SH-SY5Y (cell line): ENCODE measurements at regions not wholly inside any gene's neighbourhood (a gene's known extent, or its start where the extent isn't known, plus 50 kb on each side); places are given as distances from the start of the nearest gene placed in this dataset.

Experiments used
- GATA2 ChIP-seq: IDR thresholded peaks from 2 replicates; pipeline ENCODE4 v1.6.1; 2011; ENCODE audit warnings: mild to moderate bottlenecking, low read depth, low read length
- GATA3 ChIP-seq: IDR thresholded peaks from 2 replicates; pipeline ENCODE4 v1.6.1; 2011; ENCODE audit warnings: low read depth, mild to moderate bottlenecking, low read length, moderate library complexity

DNA sequence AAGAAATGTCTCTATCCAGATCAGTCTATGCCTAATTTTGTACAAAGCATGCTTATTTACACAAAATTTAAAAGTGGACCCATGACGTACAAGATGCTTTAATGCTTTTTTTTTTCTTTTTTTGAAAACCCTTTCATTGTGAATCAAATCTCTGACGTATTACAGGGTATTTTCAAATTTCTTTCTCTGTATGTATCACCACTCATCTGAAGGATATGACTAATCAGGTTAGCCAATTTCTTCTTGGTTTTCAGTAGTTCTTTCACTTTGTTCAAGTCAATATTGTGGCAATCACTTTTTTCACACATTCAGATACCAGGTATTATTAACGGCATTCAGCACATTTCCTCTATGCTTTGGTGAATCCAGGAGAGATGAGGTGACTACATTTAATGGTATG lies 685.3 kb downstream of the TRHDE start:
- no peak for TF ChIP-seq GATA3
- TF ChIP-seq GATA2 = no peak

DNA sequence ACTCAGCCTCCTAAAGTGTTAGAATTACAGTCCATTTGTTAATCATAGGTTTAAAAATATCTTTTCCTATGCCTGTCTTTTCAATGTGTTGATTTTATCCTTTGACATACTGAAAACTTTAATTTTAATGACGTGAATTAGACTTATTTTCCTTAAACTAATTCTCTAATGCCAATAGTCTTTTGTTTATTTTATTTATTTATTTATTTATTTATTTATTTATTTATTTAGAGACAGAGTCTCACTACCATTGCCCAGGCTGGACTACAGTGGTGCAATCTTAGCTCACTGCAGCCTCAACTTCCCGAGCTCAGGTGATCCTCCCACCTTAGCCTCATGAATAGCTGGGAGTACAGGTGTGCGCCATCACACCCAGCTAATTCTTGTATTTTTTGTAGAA lies 694.5 kb downstream of the TRHDE start:
- TF ChIP-seq GATA3 = no peak
- no peak for TF ChIP-seq GATA2

DNA sequence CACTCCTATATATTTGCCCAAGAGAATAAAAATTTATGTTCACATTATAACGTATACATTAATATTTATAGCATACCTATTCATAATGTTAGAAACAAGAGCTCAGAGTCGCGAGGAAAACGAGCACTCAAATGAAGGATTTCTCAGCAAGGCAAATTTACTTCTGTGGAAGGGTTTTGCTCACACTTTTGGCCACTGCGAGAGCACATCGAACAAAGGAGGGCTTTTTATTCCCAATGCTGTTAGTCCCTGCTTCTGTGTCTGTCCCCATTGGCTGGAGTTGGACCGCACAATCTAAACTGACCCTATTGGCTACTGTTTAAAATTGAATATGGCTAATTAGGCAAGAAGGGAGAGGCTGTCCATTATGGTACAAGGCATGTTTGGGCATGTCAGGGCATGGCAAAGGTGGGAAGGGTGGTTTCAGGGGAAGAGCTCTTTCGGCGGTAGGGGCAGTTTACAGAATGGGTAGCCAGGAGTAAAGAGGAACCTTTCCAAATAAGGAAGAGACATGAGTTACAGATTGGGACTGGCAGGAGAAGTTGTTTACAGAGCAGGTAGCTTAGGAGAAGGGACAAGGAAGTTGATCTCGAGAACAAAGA lies 702.9 kb downstream of the TRHDE start:
- TF ChIP-seq GATA3 (no peak), GATA2 (no peak)

DNA sequence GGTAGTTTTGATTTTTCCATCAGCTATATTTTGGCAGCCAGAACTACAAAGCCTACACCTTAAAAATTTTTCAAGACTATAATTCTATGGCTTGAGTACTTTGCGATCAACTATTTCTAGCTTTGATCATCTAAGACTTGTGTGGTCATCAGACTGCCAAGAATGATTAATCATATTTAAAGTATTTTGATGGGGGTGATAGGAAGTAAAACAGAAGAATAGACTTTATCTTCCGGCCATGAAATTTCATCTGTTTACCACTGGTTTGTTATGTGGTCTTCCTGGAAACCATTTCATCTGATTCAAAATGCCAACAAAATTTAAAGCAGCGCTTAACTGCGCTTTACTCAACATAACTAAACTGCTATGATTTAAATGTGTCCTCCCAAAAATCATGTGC lies 706.8 kb downstream of the TRHDE start:
- TF ChIP-seq GATA3 (no peak), GATA2 (no peak)

DNA sequence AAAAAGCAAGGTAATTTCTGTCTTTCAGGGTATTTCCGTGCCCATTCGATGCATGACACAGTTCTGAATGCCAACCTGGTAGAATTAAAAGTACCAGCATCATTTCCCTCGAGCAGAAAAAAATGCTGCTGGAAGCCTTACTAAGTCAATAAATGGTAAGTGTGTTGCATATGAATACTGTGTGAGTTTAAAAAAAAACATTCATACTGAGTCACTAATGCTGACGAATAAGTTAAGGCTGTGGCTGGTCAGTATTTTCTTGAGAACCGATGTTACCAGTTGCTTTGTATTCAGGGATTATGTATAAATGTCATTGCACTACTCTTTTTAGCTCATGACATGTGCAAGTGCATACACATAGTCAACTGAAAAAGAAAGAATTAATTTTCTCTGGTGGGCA lies 710.2 kb downstream of the TRHDE start:
- TF ChIP-seq GATA2 = no peak
- no peak for TF ChIP-seq GATA3

DNA sequence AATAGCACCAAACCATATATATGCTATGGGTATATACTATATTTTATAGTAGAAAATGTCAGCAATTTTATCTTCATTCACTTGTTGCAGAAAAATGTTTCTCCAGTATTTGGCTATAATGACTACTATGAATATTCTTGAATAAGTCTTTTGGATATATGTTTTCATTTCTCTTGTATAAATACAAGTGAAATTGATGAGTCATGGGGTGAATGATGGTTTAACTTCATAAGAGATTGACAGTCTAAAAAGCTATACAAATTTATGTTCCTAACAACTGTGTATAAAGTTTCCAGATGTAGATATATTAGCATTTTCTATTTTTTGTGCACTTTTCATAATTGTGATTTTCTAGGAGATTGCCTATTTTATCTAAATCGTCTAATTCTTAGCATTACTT lies 714.8 kb downstream of the TRHDE start:
- TF ChIP-seq GATA2 (no peak), GATA3 (no peak)

DNA sequence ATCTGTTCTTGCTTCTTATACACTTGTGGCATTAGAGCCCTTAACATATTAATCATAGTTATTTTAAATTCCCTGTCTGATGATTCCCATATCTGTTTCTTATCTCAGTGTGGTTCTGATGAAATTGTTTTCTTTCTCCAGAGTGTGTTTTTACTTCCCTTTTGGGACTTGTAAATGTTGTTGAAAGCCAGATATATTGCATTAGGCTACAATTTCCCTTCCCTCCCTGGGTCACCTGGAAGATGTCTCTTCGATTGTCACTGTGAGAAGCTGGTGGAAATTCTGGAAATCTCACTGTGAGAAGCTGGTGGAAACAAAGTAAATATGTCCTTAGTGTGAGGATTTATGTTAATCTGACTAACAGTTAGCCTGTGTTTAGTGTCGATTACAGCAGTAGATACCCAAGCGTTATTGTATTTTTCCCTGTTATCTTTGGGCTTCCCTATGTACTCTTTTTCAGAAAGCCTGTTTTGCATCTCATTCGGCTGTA lies 717.3 kb downstream of the TRHDE start:
- peak; percentile 73 for TF ChIP-seq GATA3
- peak; percentile 75 for TF ChIP-seq GATA2

DNA sequence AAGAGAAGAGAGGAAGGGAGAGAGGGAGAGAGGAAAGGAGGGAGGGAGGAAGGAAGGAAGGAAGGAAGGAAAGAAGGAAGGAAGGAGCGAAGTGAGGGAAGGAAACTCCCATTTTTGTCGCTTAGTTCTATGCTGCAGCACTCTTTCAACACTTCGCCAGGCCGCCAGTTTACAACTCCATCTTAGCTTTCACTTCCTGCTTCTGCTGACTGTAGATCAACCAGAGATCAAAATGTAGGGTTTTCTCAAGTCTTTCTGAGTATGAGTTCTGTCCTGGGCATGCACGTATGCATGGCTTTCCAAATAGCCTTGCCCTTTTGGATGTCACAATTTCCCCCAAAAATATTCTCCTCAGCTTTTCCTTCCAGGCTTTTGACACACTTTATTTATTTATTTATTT lies 723.4 kb downstream of the TRHDE start:
- TF ChIP-seq GATA3 (no peak), GATA2 (no peak)

DNA sequence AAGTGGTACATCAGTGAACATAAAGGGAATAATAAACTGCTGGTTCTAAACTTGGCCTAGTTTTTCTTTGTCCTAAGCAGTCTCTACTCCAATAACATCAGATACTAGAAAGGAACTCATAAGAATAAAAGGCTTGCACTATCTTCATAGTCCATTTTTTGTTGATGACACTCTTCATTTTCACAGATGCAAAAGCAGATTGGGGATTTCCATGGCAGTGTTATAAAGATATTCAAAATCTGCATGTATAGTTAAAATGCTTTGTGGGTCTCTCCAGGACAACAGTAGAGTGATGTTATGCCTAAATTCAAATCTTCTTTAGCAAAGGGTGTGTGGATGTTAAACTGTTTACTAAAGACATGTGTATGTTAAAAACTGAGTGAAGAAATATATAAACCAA lies 745.8 kb downstream of the TRHDE start:
- TF ChIP-seq GATA2 (no peak), GATA3 (no peak)

DNA sequence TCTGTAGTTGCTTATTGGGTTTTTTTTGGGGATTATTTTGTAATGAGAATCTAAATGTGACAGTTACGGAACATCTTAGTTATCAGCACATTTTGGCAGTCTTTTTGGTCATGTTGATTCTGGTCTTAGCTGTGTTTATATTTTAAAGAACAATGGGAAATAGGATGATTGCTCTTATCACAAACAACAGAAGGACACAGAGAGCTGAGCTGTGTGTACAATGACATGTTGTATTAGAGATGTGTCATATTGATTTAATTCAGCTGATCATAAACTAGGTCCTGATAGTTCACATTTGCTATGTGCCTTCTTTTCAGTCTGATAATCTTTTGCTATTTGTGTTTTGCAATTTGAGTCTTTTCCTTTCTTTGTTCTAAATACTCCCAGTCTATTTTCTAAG lies 781.7 kb downstream of the TRHDE start:
- TF ChIP-seq GATA2 = no peak
- TF ChIP-seq GATA3 = no peak

DNA sequence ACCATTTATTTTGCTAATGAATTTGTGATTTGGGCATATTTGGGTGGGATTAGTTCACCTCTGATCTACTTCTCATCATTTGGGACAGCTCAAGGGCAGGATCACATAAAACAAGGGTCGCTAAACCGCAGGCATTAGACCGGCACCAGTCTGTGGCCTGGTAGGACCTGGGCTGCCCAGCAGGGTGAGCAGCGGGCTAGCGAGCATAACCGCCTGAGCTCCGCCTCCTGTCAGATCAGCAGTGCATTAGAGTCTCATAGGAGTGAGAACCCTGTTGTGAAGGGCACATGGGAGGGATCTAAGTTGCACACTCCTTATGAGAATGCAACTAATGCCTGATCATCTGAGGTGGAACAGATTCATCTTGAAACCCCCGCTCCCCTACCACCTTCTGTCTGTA lies 785.3 kb downstream of the TRHDE start:
- TF ChIP-seq GATA2 (no peak), GATA3 (no peak)

DNA sequence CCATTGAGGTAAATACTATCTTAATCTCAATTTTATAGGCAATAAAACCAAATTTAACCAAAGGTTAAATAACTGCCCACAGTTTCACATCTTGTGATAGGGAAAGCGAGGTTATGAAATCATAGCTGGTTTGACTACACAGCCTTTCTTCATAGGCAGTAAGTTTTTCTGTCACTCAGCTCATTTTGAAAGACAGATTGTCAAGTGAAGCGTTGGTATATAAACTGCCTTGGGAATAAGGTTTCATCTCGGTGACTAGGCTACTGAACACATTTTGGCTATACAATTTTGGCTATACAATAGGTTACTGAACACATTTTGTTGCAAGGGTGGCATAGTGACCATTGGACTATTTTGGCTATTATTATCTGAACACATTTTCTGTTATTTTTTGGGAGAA lies 793.7 kb downstream of the TRHDE start:
- TF ChIP-seq GATA3 (no peak), GATA2 (no peak)

DNA sequence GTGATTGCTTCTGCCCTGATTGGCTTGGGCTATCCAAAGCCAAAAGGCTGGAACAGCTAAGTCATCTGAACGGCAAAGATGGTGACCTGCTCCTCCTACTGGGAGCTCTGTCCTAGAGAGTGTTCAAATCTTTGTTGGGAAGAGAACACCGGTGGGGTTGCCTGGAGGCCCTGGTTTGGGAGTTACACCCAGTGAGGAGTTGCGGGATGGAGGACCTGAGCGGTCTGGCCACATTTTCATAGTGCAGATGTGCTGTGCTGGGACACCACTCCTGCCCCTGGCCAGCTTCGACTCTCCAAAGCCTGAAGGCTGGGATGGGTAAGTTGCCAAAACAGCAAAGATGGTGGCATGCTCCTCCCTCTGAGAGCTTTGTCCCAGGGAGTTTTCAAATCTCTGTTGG lies 795.4 kb downstream of the TRHDE start:
- TF ChIP-seq GATA2 (no peak), GATA3 (no peak)

DNA sequence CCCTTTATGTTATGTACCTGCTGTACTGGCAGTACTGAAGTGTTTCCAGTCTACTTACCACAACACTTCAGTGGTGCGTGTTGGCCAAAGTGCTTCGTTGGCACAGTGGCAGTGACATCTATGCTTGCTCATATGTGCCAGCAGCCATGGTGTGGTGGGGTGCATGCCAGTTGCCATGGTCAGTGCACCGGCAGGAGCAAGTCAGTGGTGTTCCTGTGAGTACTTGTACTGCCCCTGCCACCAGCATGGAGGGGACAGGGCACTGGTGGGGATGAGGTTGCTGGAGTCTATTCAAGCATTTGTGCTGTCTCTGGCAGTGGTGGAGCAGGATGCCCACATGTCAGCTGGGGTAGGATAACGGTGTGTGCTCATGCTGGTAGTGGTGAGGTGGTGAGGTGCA lies 800.0 kb downstream of the TRHDE start:
- TF ChIP-seq GATA3 = no peak

DNA sequence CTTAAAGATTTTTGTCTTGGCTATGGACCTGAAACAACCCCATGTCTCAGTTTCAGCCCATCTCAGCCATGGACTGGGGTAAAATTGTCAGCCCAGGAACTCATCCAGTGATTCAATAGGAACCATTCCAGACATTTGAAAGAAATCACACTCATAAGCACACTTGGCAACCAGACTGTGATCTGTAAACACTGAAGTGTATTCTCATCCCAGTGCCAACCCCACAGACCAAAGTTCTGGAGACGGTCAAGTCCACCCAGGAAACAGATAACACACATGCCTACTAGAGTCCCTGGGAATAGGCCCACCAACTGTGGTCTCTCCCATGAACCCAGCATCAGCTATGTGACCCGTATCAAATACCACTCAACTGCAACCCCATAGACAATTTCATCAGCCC lies 804.6 kb downstream of the TRHDE start:
- TF ChIP-seq GATA2 (no peak), GATA3 (no peak)

DNA sequence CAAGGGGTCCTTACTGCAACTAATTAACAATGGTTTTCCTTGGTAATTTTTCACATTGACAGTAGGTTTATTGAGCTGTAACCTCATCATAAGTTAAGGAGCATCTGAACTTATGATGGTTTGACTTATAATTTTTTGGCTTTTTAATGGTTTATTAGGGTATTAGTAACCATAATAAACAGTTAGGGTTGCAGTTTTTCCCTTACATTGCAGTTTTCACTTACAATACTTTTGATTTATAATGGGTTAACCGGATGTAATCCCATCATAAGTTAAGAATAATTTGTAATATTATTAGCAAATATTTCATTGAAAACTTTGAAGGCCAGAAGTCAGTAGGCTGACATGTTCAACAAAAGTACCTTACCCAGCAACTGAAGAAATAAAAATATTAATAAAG lies 811.6 kb downstream of the TRHDE start:
- TF ChIP-seq GATA2 (no peak), GATA3 (no peak)
